NCI-H2196 (cell line): ENCODE measurements at regions not wholly inside any gene's neighbourhood (a gene's known extent, or its start where the extent isn't known, plus 50 kb on each side); places are given as distances from the start of the nearest gene placed in this dataset.
"Not testable (repeated sequence)": the region's sequence is repeated elsewhere in the genome, so short reads cannot be mapped to it uniquely, and the experiment has no call there.

Experiments
- DNase-seq: peaks from one replicate; lab custom pipeline; 2025; ENCODE audit not compliant: unreplicated experiment; lab: John Stamatoyannopoulos, UW

GRCh38 chr15:57875347-57875746, 168.8 kb downstream of the POLR2M start:
- DNase-seq = no peak

DNA sequence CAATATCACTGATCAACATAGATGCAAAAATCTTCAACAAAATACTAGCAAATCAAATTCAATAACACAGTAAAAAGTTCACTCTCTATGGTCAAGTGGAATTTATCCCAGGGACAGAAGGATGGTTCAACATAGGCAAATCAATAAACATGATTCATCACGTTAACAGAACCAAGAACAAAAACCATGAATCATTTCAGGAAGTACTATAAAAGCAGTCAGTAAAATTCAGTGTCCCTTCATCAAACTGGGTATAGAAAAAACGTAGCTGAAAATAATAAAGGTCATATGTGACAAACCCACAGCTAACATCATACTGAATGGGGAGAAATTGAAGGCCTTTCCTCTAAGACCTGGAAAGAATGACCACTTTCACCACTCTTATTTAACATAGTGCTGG, 172.1 kb downstream of the POLR2M start:
- no peak for DNase-seq

DNA sequence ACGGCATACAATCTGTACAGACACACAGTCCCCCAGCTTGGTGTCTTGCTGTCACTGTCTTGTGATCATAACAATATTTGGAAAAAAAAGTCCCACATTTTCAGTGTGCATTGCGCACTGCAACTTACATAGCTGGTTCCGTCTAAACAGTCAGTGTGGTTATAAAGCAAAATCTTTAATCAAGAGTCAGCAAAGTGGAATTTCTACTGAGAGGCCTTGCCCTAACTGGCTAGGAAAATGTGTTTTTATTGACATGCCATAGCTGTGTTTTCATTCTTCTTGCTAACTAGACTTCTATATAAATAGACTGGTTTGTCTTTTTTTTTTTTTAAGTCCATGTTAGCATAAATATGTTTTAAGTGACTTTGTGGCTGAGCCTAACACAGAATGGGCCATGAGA, 174.8 kb downstream of the POLR2M start:
- DNase-seq = no peak

DNA sequence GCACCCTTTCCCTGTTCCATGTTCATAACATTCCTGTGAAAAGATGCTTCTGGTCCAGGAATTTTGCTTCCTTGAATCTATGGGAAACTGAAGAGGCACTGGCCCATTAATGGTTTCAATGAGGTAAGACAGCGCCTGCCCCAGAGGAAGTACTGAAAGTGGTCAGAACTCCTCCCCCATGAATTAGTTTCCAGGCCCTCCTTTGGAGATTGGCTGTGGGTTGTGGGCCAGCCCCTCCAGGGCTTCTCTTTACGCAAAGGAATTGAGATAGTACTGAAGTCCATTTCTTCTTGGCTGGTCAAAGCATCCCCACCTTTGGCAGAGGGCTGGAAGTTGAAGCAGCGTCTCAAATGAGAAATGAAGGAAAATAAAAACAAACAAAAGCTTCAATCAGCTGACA, 175.5 kb downstream of the POLR2M start:
- no peak for DNase-seq

- no peak for DNase-seq
Measured at GRCh38 chr15:57883701-57884100, 177.2 kb downstream of the POLR2M start.

- DNase-seq = no peak
Measured at GRCh38 chr15:57884936-57885335, 178.4 kb downstream of the POLR2M start.

- no peak for DNase-seq
Measured at GRCh38 chr15:57885435-57885834, 178.9 kb downstream of the POLR2M start.

- no peak for DNase-seq
Measured at GRCh38 chr15:57887825-57888224, 177.7 kb downstream of the ALDH1A2 start.

- no peak for DNase-seq
Measured at GRCh38 chr15:57890351-57890750, 175.2 kb downstream of the ALDH1A2 start.

DNA sequence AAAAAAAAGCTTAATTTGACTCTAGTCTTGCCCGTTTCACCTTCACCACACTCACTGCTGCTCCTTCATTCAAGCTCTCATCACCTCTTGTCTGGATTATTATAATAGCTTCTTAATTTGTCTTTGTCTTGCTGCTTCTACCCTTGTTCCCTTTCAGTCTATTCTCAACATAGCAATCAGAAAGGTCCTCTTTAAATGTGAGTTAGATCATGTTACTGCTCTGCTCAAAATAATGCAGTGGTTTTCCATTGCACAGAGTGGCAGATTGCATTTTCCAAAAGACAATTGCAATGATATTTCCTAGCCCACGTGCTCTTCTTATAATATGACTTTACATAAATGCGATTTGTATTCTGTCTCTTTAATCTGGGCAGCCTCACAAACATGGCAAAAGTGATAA, 174.6 kb downstream of the ALDH1A2 start:
- DNase-seq = no peak

DNA sequence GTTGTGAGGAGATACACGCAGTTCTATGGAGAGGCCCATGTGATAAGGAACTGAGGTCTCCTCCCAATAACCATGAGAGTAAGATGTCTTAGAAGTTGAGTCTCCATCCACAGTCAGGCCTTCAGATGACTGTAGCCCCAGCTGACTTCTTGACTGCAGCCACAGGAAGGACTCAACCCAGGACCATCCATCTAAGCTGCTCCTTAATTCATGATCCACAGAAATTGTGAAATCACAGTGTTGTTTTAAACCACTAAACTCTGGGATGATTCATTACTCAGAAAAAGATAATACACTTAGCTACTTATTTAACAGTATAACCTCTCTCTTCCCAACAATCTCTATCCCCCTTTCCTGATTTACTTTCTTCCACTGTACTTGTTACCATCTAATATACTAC, 173.3 kb downstream of the ALDH1A2 start:
- no peak for DNase-seq

DNA sequence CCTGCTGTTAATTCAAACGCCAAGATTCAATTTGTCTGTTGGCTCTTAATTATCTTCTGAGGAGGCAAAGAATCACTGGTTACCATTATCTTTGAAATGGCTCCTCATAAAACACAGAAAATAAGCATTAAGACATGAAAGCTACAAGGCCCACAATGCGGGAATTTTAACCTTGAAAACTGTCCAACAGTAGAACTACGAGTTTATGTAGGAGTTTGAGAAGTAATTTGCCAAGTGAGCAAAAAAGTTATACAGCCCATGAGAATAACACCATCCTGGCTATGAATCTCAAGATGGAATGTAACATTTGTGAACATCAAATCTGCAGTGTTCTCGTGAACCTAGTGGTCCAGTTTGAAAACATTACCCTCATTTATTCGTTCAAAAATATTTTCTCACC, 172.5 kb downstream of the ALDH1A2 start:
- DNase-seq = no peak

DNA sequence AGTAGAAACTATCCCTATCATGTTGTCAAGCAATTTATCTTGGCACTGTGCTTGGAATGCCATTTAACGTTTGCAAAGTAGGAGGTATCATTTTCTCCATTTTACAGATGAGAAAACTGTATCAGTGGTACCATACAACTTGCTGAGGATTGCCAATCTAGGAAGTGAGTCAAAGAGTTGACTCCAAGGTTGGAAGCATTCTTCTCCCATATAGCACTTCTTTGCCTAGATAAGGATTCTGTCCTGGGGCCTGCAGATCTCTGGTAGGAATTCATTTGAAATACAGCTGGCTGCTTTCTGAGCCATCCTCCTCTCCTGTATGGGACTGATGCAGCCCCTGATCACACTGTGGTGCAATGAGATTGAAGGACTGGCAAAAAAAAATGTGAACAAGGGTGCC, 170.2 kb downstream of the ALDH1A2 start:
- DNase-seq = no peak

- no peak for DNase-seq
Measured at GRCh38 chr15:57896114-57896513, 169.4 kb downstream of the ALDH1A2 start.

GRCh38 chr15:57896899-57897298, 168.6 kb downstream of the ALDH1A2 start:
- not testable (repeated sequence) for DNase-seq

DNA sequence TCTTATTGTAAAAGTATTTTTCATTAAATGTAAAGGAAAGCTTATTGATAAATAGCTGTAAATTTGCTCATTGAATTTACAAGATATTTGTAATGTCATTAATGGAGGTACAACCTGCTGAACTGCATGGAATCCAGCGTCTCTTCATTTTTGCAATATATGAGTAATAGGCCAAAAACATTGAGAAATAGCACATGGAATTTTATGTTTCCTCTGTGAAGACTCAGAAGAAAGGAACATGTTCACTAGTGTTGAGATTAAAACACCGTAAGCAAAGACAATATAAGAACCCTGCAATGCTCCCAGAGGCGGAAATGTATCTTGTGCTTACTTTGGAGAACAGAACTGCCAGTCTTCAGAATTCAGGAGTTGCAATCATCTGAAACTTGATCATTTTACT, 167.6 kb downstream of the ALDH1A2 start:
- DNase-seq = no peak

DNA sequence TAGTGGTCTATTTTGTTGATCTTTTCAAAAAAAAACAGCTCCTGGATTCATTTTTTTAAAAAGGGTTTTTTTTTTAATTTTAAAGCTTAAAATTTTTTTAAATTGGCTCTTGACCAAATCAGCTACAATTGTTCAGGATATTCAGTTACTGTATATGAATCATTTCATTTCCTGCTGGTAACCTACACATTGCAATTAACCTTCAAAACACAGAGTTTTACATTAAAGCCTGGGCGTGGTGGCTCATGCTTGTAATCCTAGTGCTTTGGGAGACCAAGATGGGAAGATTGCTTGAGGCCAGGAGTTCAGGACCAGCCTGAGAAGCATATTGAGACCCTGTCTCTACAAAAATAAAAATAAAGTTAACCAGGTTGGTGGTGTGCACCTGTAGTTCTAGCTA, 163.4 kb downstream of the ALDH1A2 start:
- DNase-seq = no peak
